ENCODE measurements at regions not wholly inside any gene's neighbourhood (a gene's known extent, or its start where the extent isn't known, plus 50 kb on each side); places are given as distances from the start of the nearest gene placed in this dataset.

GRCh38 chr11:104654181-104654813 is 244.0 kb downstream of the CASP12 start:
- TF ChIP-seq CTCF (IDR thresholded peaks at IDR 0.05) (no peak), POLR2A (IDR thresholded peaks at IDR 0.05) (no peak)
